ENCODE measurements at regions not wholly inside any gene's neighbourhood (a gene's known extent, or its start where the extent isn't known, plus 50 kb on each side); places are given as distances from the start of the nearest gene placed in this dataset.

- no peak overlapping the region for H4K8ac ChIP-seq (ENCODE audit: extremely low read depth, insufficient read depth, low read length)
- no peak for TF ChIP-seq TEAD4 (IDR thresholded peaks at IDR 0.05; ENCODE audit: low read depth, low read length)
- TF ChIP-seq SRF (IDR thresholded peaks at IDR 0.05; ENCODE audit: low read depth, low read length) = no peak
- TF ChIP-seq TCF12 (IDR thresholded peaks at IDR 0.05; ENCODE audit: low read depth, low read length) = no peak
- no peak for TF ChIP-seq RFX5 (IDR thresholded peaks at IDR 0.05; ENCODE audit: borderline replicate concordance, low read depth, low read length)
- TF ChIP-seq, protein P1, sequence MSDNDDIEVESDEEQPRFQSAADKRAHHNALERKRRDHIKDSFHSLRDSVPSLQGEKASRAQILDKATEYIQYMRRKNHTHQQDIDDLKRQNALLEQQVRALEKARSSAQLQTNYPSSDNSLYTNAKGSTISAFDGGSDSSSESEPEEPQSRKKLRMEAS (IDR thresholded peaks at IDR 0.05) = no peak
- TF ChIP-seq RBBP5 (IDR thresholded peaks at IDR 0.05; ENCODE audit: borderline replicate concordance, low read depth, low read length) = no peak
- no peak for TF ChIP-seq NRF1 (IDR thresholded peaks at IDR 0.05; ENCODE audit: low read depth, low read length)
- no peak for TF ChIP-seq YY1 (IDR thresholded peaks at IDR 0.05; ENCODE audit: low read depth, low read length)
- no peak for TF ChIP-seq EP300 (IDR thresholded peaks at IDR 0.05; ENCODE audit: borderline replicate concordance in 1 of 2, low read depth in 2 of 2, low read length in 2 of 2)
- no peaks in the 10 kb centered on the region for H3K27me3 ChIP-seq (replicated peaks in 1 of 4; ENCODE audit: control insufficient read depth in 3 of 4, extremely low read depth in 1 of 4, insufficient read depth in 3 of 4, low read length in 3 of 4)
- POLR2A ChIA-PET (ENCODE audit: partially characterized antibody) = no interaction called here
- H4K5ac ChIP-seq (ENCODE audit: insufficient read length, low read depth, low read length) = no peak overlapping the region
- H4K20me1 ChIP-seq (replicated peaks in 1 of 2; ENCODE audit: control insufficient read depth in 1 of 2, insufficient read depth in 2 of 2, low read length in 2 of 2) = no peaks in the 10 kb centered on the region
- DNase-seq (ENCODE audit: low read depth in 1 of 2, low spot score in 2 of 2) (no peak), FAIRE-seq (no peak)
- H2BK120ac ChIP-seq (replicated peaks; ENCODE audit: low read depth, low read length) = no peak overlapping the region
- CTCF ChIA-PET (ENCODE audit: partially characterized antibody) = interaction anchor here (0.7 to 1.2 kb wide), 2 partner anchors 11 to 736 kb away, joined by 3 read pairs; no protein-coding TSS in a partner anchor
- H3K79me2 ChIP-seq (ENCODE audit: control insufficient read depth in 1 of 2, insufficient read depth in 2 of 2, low read length in 2 of 2) = no peaks in the 10 kb centered on the region
- no peak overlapping the region for H4K91ac ChIP-seq (replicated peaks; ENCODE audit: insufficient read length, low read length)
- no peaks in the 10 kb centered on the region for H3K79me1 ChIP-seq (ENCODE audit: low read depth, low read length)
- no peak overlapping the region for H3K18ac ChIP-seq (ENCODE audit: extremely low read depth, low read length)
- H3K4me2 ChIP-seq (ENCODE audit: insufficient read depth in 1 of 2, low read depth in 2 of 2, low read length in 2 of 2) = 0 out of 4 replicates have a peak overlapping the region, but pooled peaks of 1 of the 2 experiments have one; percentile 28
- no peak overlapping the region for H2BK5ac ChIP-seq (ENCODE audit: low read depth, low read length)
- peaks cover 0 to 7% (median 4%) of the 10 kb centered on the region in 4 experiments; a peak in 3 of 7 replicates for H3K4me1 ChIP-seq (replicated peaks in 1 of 4; ENCODE audit: control insufficient read depth in 3 of 4, insufficient read depth in 4 of 4, low read length in 3 of 4)
- no peak overlapping the region for H2AFZ ChIP-seq (ENCODE audit: low read length)
- H3K36me3 ChIP-seq (ENCODE audit: control insufficient read depth in 2 of 4, insufficient read depth in 4 of 4, low read length in 3 of 4) = no peaks in the 10 kb centered on the region
- no peak overlapping the region for H3K23ac ChIP-seq (ENCODE audit: insufficient read length)
- WGBS, 2 experiments (ENCODE audit: extremely low coverage in 1 of 2, insufficient coverage in 1 of 2, insufficient read length in 1 of 2, insufficient replicate concordance in 2 of 2, low coverage in 1 of 2, low lambda C conversion rate in 2 of 2, missing lambda C conversion rate in 1 of 2) = 100% methylated on average over 1 of the region's 1 CpG; no CpG with 5 or more reads in 1 of the 2 experiments
- H3K27ac ChIP-seq (ENCODE audit: low read depth, low read length) = no peak overlapping the region
- H2BK12ac ChIP-seq (ENCODE audit: low read depth, low read length) = no peak overlapping the region
- no peak overlapping the region for H3K14ac ChIP-seq (ENCODE audit: insufficient read length)
- H2AK5ac ChIP-seq (ENCODE audit: low read depth, low read length) = no peak overlapping the region
- H2BK20ac ChIP-seq (ENCODE audit: low read length) = no peak overlapping the region
- H3K9ac ChIP-seq (replicated peaks in 1 of 4; ENCODE audit: extremely low read depth in 1 of 4, low read depth in 3 of 4, low read length in 3 of 4) = no peak overlapping the region
- H3K4ac ChIP-seq (replicated peaks; ENCODE audit: insufficient read length, low read depth, low read length) = no peak overlapping the region
- no peaks in the 10 kb centered on the region; a peak in 1 of 4 replicates for H3K9me3 ChIP-seq (ENCODE audit: insufficient read depth in 2 of 2, low read depth in 1 of 2, low read length in 1 of 2)
- no peak overlapping the region for H2BK15ac ChIP-seq (ENCODE audit: low read length)
- no peak overlapping the region for H3K4me3 ChIP-seq (ENCODE audit: extremely low read depth in 1 of 4, insufficient read depth in 2 of 4, low read depth in 3 of 4, low read length in 4 of 4)
- no peak overlapping the region for H3K56ac ChIP-seq (replicated peaks; ENCODE audit: insufficient read length, low read depth, low read length)
- H3K23me2 ChIP-seq (ENCODE audit: low read depth, low read length) = no peaks in the 10 kb centered on the region
Measured at GRCh38 chr4:52246827-52247226, 195.7 kb downstream of the SPATA18 start.

Data from H1 (cell line).